Left lung (tissue), 4 donors: ENCODE measurements at regions not wholly inside any gene's neighbourhood (a gene's known extent, or its start where the extent isn't known, plus 50 kb on each side); places are given as distances from the start of the nearest gene placed in this dataset.

Experiments
- ATAC-seq: fragments of 200-7000 bp; cut with Tn5 transposase; one replicate; pipeline ENCODE4 v1.9.1; 2020; ENCODE audit warnings: moderate library complexity
- DNase-seq, 4 donors: peaks; one replicate each; pipeline ENCODE4 v3.0.0-alpha.2; 2013 to 2020
- H3K27ac ChIP-seq, 2 donors: fragments of 200-600 bp; sonication (generic) in 1 of 2; one replicate each; pipeline versions ENCODE4 v1.5.0 to v1.8.0; 2020 to 2021
- H3K27me3 ChIP-seq, 2 donors: fragments of 200-600 bp; sonication (generic) in 1 of 2; one replicate each; pipeline versions ENCODE4 v1.5.0 to v1.8.0; 2020 to 2021
- H3K36me3 ChIP-seq, 2 donors: fragments of 200-600 bp; sonication (generic) in 1 of 2; one replicate each; pipeline versions ENCODE4 v1.5.0 to v1.8.0; 2020 to 2021
- H3K4me1 ChIP-seq, 2 donors: fragments of 200-600 bp; one replicate each; pipeline ENCODE4 v1.8.0; 2021
- H3K4me3 ChIP-seq, 2 donors: fragments of 200-600 bp; sonication (generic) in 1 of 2; one replicate each; pipeline versions ENCODE4 v1.5.0 to v1.8.0; 2020 to 2021; ENCODE audit warnings: mild to moderate bottlenecking in 1 of 2
- H3K9me3 ChIP-seq, 2 donors: fragments of 200-600 bp; sonication (generic) in 1 of 2; one replicate each; pipeline versions ENCODE4 v1.5.0 to v1.8.0; 2020 to 2021
- CTCF ChIP-seq, 2 donors: fragments of 200-600 bp; sonication (generic) in 1 of 2; IDR thresholded peaks; one replicate each; pipeline versions ENCODE4 v1.5.0 to v1.8.0; 2021; ENCODE audit warnings: antibody characterized with exemption in 2 of 2
- intact Hi-C, 2 donors: fragments of 100-400 bp; cut with DNase I; formaldehyde crosslinking; loops; one replicate each; pipeline versions ENCODE4 v1.11.2 to v1.14.2; 2022
- donor health status: DM: no; HTN: yes; CAD: no.
- donor health status: DM: no; HTN: no; CAD: no.

GRCh38 chr12:115687094-115687493 is 590.4 kb downstream of the MED13L start:
- H3K27me3 ChIP-seq = no peaks in the 10 kb centered on the region
- intact Hi-C loops = no loop called here
- ATAC-seq = no peak
- no peaks in the 10 kb centered on the region for H3K36me3 ChIP-seq
- H3K4me3 ChIP-seq = no peak overlapping the region
- no peak overlapping the region for H3K27ac ChIP-seq
- H3K9me3 ChIP-seq = no peaks in the 10 kb centered on the region
- peak in 1 of 4 donors; percentile 33 for DNase-seq
- no peak for TF ChIP-seq CTCF (IDR thresholded peaks at IDR 0.05)
- peaks cover 0 to 7% of the 10 kb centered on the region in 2 donors for H3K4me1 ChIP-seq

GRCh38 chr12:115683240-115683780 is 594.2 kb downstream of the MED13L start:
- Histone ChIP-seq H3K36me3 (no peaks in the 10 kb centered on the region), H3K4me1 (peaks cover 0 to 7% of the 10 kb centered on the region in 2 donors), H3K9me3 (no peaks in the 10 kb centered on the region), H3K27ac (no peak overlapping the region), H3K27me3 (no peaks in the 10 kb centered on the region), H3K4me3 (no peak overlapping the region)
- DNase-seq (no peak), ATAC-seq (peak; percentile 62)
- intact Hi-C loops = no loop called here
- no peak for TF ChIP-seq CTCF (IDR thresholded peaks at IDR 0.05)

- H3K36me3 ChIP-seq = no peaks in the 10 kb centered on the region
- no peaks in the 10 kb centered on the region for H3K4me1 ChIP-seq
- H3K27me3 ChIP-seq = no peaks in the 10 kb centered on the region
- H3K27ac ChIP-seq = no peak overlapping the region
- ATAC-seq (no peak), DNase-seq (no peak)
- intact Hi-C loops = no loop called here
- H3K9me3 ChIP-seq = no peaks in the 10 kb centered on the region
- TF ChIP-seq CTCF (IDR thresholded peaks at IDR 0.05) = no peak
- no peak overlapping the region for H3K4me3 ChIP-seq
Observed at GRCh38 chr12:115680967-115681366, 596.5 kb downstream of the MED13L start.

- intact Hi-C loops = no loop called here
- H3K4me1 ChIP-seq = no peaks in the 10 kb centered on the region
- TF ChIP-seq CTCF (IDR thresholded peaks at IDR 0.05) = no peak
- no peak overlapping the region for H3K4me3 ChIP-seq
- no peaks in the 10 kb centered on the region for H3K27me3 ChIP-seq
- H3K36me3 ChIP-seq = no peaks in the 10 kb centered on the region
- no peaks in the 10 kb centered on the region for H3K9me3 ChIP-seq
- ATAC-seq = no peak
- no peak overlapping the region for H3K27ac ChIP-seq
- DNase-seq = no peak
Observed at GRCh38 chr12:115672506-115673080, 604.9 kb downstream of the MED13L start.

GRCh38 chr12:115672086-115672485 is 605.4 kb downstream of the MED13L start:
- DNase-seq = no peak
- Histone ChIP-seq H3K36me3 (no peaks in the 10 kb centered on the region), H3K27me3 (no peaks in the 10 kb centered on the region), H3K9me3 (no peaks in the 10 kb centered on the region), H3K4me3 (no peak overlapping the region), H3K27ac (no peak overlapping the region), H3K4me1 (no peaks in the 10 kb centered on the region)
- ATAC-seq = no peak
- intact Hi-C loops = no loop called here
- no peak for TF ChIP-seq CTCF (IDR thresholded peaks at IDR 0.05)
